Left lung (tissue), 4 donors: ENCODE measurements at regions not wholly inside any gene's neighbourhood (a gene's known extent, or its start where the extent isn't known, plus 50 kb on each side); places are given as distances from the start of the nearest gene placed in this dataset.

ENCODE experiments used
- ATAC-seq: fragments of 200-7000 bp; cut with Tn5 transposase; one replicate; pipeline ENCODE4 v1.9.1; 2020; ENCODE audit warnings: moderate library complexity
- DNase-seq, 4 donors: peaks; one replicate each; pipeline ENCODE4 v3.0.0-alpha.2; 2013 to 2020
- H3K27ac ChIP-seq, 2 donors: fragments of 200-600 bp; sonication (generic) in 1 of 2; one replicate each; pipeline versions ENCODE4 v1.5.0 to v1.8.0; 2020 to 2021
- H3K27me3 ChIP-seq, 2 donors: fragments of 200-600 bp; sonication (generic) in 1 of 2; one replicate each; pipeline versions ENCODE4 v1.5.0 to v1.8.0; 2020 to 2021
- H3K36me3 ChIP-seq, 2 donors: fragments of 200-600 bp; sonication (generic) in 1 of 2; one replicate each; pipeline versions ENCODE4 v1.5.0 to v1.8.0; 2020 to 2021
- H3K4me1 ChIP-seq, 2 donors: fragments of 200-600 bp; one replicate each; pipeline ENCODE4 v1.8.0; 2021
- H3K4me3 ChIP-seq, 2 donors: fragments of 200-600 bp; sonication (generic) in 1 of 2; one replicate each; pipeline versions ENCODE4 v1.5.0 to v1.8.0; 2020 to 2021; ENCODE audit warnings: mild to moderate bottlenecking in 1 of 2
- H3K9me3 ChIP-seq, 2 donors: fragments of 200-600 bp; sonication (generic) in 1 of 2; one replicate each; pipeline versions ENCODE4 v1.5.0 to v1.8.0; 2020 to 2021
- intact Hi-C, 2 donors: fragments of 100-400 bp; cut with DNase I; formaldehyde crosslinking; loops; one replicate each; pipeline versions ENCODE4 v1.11.2 to v1.14.2; 2022
- TF ChIP-seq, protein P1 (sequence below), 2 donors: fragments of 200-600 bp; sonication (generic) in 1 of 2; IDR thresholded peaks; one replicate each; pipeline versions ENCODE4 v1.5.0 to v1.8.0; 2021; ENCODE audit warnings: antibody characterized with exemption in 2 of 2
- donor health status: DM: no; HTN: yes; CAD: no.
- donor health status: DM: no; HTN: no; CAD: no.

DNA sequence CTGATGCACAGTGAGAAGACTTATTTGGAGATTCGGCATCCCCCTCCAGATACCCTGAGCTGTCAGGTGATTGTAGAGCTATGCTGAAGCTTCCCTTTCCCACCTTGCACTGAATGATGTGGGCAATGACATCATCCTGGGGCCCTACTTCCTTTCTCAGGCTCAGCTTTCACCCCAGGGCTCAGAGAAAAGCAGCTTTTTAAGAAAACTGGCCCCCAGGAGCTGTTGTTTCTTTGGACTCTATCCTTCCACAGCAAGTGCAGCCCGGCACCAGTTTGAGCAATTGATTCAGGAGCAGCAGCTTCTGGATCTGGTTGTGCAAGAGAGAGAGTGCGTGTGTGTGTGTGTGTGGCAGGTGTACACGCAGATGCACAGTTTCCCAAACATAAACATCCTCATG lies 251.3 kb downstream of the ANAPC1 start:
- Histone ChIP-seq H3K36me3 (no peaks in the 10 kb centered on the region), H3K4me3 (no peak overlapping the region), H3K9me3 (peaks cover 0 to 27% of the 10 kb centered on the region in 2 donors), H3K27ac (no peak overlapping the region), H3K4me1 (peaks cover 0 to 12% of the 10 kb centered on the region in 2 donors), H3K27me3 (no peaks in the 10 kb centered on the region)
- intact Hi-C loops: no loop called here
- DNase-seq (no peak), ATAC-seq (peak; percentile 23)
- TF ChIP-seq, protein P1, sequence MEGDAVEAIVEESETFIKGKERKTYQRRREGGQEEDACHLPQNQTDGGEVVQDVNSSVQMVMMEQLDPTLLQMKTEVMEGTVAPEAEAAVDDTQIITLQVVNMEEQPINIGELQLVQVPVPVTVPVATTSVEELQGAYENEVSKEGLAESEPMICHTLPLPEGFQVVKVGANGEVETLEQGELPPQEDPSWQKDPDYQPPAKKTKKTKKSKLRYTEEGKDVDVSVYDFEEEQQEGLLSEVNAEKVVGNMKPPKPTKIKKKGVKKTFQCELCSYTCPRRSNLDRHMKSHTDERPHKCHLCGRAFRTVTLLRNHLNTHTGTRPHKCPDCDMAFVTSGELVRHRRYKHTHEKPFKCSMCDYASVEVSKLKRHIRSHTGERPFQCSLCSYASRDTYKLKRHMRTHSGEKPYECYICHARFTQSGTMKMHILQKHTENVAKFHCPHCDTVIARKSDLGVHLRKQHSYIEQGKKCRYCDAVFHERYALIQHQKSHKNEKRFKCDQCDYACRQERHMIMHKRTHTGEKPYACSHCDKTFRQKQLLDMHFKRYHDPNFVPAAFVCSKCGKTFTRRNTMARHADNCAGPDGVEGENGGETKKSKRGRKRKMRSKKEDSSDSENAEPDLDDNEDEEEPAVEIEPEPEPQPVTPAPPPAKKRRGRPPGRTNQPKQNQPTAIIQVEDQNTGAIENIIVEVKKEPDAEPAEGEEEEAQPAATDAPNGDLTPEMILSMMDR (IDR thresholded peaks at IDR 0.05): no peak

DNA sequence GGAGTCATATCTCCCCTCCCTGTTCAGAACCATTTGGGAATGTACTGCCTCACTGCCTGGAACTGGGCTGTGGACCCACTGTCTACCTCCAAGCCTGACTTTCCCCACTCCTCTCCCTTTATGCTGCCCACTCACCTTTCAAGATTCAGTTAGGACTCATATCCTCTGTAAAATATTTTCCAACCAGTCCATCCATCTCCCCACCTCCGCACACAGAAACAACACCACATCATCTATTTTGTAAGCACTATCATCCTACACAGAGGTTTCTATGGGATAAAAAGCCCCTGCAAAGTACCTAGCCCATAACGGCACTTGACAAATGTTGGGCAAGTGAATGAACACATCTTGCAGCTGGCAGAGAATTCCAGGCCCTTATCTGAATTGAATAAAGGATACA lies 250.8 kb downstream of the ANAPC1 start:
- Histone ChIP-seq H3K27me3 (no peaks in the 10 kb centered on the region), H3K4me3 (no peak overlapping the region), H3K9me3 (peaks cover 0 to 22% of the 10 kb centered on the region in 2 donors), H3K27ac (no peak overlapping the region), H3K4me1 (peaks cover 0 to 12% of the 10 kb centered on the region in 2 donors), H3K36me3 (no peaks in the 10 kb centered on the region)
- DNase-seq (no peak), ATAC-seq (no peak)
- intact Hi-C loops: no loop called here
- TF ChIP-seq, protein P1 (IDR thresholded peaks at IDR 0.05): no peak

DNA sequence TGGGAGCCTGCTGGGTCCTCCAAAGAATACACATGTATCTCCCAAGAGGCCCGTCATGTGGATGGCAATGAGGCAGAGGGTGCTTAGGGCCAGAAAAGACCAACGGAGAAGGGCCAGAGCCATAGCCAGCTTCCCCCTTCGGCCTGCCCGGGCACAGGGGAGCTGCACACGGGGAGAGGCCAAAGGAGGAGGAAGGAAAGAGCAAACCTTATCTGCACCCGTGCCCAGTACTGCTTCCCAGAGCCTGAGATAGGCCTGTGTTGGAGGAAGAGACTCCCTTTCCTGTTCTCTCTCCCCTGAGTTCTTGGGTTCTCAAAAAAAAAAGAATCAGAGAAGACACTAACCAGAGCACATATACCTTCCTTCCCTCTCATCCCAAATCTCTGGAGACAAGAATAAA lies 250.3 kb downstream of the ANAPC1 start:
- Histone ChIP-seq H3K36me3 (no peaks in the 10 kb centered on the region), H3K27ac (no peak overlapping the region), H3K4me1 (peaks cover 0 to 12% of the 10 kb centered on the region in 2 donors), H3K9me3 (peaks cover 0 to 17% of the 10 kb centered on the region in 2 donors), H3K27me3 (no peaks in the 10 kb centered on the region), H3K4me3 (no peak overlapping the region)
- TF ChIP-seq, protein P1 (IDR thresholded peaks at IDR 0.05): no peak
- ATAC-seq (peak; percentile 17), DNase-seq (no peak)
- intact Hi-C loops: no loop called here

DNA sequence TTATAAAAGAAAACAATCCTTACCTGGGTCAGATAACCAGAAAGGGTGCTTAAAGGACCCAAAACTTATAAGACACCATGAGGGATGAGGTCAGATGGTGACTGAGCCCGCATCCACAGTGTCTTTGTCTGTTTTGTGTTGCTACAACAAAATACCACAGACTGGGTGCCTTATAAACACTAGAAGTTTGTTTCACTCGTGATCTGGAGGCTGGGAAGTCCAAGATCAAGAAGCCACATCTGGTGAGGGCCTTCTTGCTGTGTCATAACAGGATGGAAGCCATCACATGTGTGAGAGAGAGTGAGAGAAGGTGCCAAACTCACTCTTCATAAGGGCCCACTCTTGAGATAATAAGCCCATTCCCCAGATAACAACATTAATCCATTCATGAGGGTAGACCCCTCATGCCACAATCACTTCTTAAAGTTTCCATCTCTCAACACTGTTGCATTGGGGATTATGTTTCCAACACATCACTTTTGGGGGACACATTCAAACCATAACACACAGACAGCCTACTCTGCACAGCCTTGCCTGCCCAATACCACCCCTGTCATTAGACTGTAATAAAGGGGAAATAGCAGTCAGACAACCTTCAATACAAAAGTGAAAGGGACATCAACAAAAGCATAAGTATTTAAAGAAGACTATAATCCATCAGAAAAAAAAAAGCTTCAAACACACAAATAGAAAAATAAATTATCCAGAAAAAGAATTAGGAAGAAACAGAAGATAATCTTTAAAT lies 249.8 kb downstream of the ANAPC1 start:
- no peak overlapping the region for H3K4me3 ChIP-seq
- no peak overlapping the region for H3K27ac ChIP-seq
- H3K27me3 ChIP-seq: no peaks in the 10 kb centered on the region
- peaks cover 0 to 12% of the 10 kb centered on the region in 2 donors for H3K9me3 ChIP-seq
- no peak for DNase-seq
- TF ChIP-seq, protein P1 (IDR thresholded peaks at IDR 0.05): no peak
- peaks cover 0 to 12% of the 10 kb centered on the region in 2 donors for H3K4me1 ChIP-seq
- no peak for ATAC-seq
- no peaks in the 10 kb centered on the region for H3K36me3 ChIP-seq
- intact Hi-C loops: no loop called here

DNA sequence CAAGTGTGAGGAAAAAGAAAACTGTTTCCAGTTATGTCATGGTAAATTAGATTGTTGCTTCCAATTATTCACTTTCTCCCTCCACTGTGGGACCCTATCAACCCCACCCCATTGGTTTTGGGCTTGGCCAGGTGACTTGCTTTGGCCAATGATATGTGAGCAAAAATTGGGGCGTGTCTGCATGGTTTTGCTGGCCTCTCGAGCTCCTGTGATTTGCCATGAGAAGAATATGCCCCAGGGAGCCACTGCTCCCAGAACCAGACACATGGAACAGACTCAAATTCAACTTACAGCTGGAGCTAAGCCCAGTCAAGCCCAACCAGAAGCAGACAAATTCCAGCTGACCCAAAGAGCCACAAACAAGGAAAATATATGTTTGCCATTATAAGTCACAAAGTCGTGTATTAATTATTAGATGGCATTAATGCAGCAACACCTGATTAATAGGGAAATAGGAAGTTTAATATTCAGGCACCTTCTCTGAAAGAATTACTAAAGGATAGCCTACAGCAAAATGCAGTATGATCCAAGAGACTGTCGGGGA lies 248.9 kb downstream of the ANAPC1 start:
- H3K27ac ChIP-seq: no peak overlapping the region
- peaks cover 0 to 12% of the 10 kb centered on the region in 2 donors for H3K4me1 ChIP-seq
- H3K9me3 ChIP-seq: peaks cover 0 to 3% of the 10 kb centered on the region in 2 donors
- ATAC-seq (no peak), DNase-seq (no peak)
- no peaks in the 10 kb centered on the region for H3K27me3 ChIP-seq
- no peaks in the 10 kb centered on the region for H3K36me3 ChIP-seq
- TF ChIP-seq, protein P1 (IDR thresholded peaks at IDR 0.05): no peak
- intact Hi-C loops: no loop called here
- no peak overlapping the region for H3K4me3 ChIP-seq
